ENCODE measurements at regions not wholly inside any gene's neighbourhood (a gene's known extent, or its start where the extent isn't known, plus 50 kb on each side); places are given as distances from the start of the nearest gene placed in this dataset.

- no peak overlapping the region for H3K4me3 ChIP-seq (ENCODE audit: low read length)
- DNase-seq (ENCODE audit: low read depth), result peak; percentile 23
- no peak for TF ChIP-seq CTCF (IDR thresholded peaks at IDR 0.05; ENCODE audit: insufficient read depth, low read depth, low read length, missing control alignments)
These were observed 193.6 kb downstream of the UACA start for GRCh38 chr15:70569714-70570231.

DNA sequence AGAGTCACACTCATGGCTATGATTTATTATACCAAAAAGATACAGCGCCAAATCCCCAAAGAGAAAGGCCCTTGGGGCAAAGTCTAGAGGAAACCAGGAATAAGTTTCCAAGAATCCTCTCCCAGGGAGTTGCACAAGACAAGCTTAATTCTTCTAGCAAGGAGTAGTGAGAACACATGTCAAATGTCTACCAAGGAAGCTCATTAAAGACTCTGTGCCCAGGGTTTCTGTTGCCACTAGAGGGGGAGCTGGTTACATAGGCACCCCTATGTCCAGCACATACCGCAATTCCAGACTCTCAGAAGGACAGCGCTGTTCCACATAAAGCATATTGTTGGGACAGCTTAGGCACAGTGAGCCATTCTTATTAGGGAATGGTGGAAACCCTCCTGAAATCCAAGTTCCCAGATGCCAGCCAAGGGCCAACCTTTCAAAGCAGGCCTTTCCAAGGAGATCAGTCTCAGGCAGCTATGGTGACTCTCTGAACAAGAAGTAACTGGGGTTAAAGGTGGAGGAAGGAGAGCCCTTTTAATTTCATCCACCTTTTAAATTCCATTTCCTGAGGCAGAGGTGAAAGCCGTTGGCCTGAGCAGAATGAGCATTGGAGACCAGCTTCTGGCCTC is 194.2 kb downstream of the UACA start:
- no peak overlapping the region for H3K4me3 ChIP-seq (ENCODE audit: low read length)
- peak; percentile 26 for DNase-seq (ENCODE audit: low read depth)
- TF ChIP-seq CTCF (IDR thresholded peaks at IDR 0.05; ENCODE audit: insufficient read depth, low read depth, low read length, missing control alignments), result peak; percentile 21

GRCh38 chr15:70566989-70567388 is 196.4 kb downstream of the UACA start:
- no peak for TF ChIP-seq CTCF (IDR thresholded peaks at IDR 0.05; ENCODE audit: insufficient read depth, low read depth, low read length, missing control alignments)
- DNase-seq (ENCODE audit: low read depth), result no peak
- H3K4me3 ChIP-seq (ENCODE audit: low read length), result no peak overlapping the region

- no peak for DNase-seq (ENCODE audit: low read depth)
- no peak for TF ChIP-seq CTCF (IDR thresholded peaks at IDR 0.05; ENCODE audit: insufficient read depth, low read depth, low read length, missing control alignments)
- H3K4me3 ChIP-seq (ENCODE audit: low read length), result no peak overlapping the region
These were observed 197.1 kb downstream of the UACA start for GRCh38 chr15:70566047-70566835.

- H3K4me3 ChIP-seq (ENCODE audit: low read length), result no peak overlapping the region
- no peak for DNase-seq (ENCODE audit: low read depth)
- no peak for TF ChIP-seq CTCF (IDR thresholded peaks at IDR 0.05; ENCODE audit: insufficient read depth, low read depth, low read length, missing control alignments)
These were observed 199.7 kb downstream of the UACA start for GRCh38 chr15:70563561-70564095.

DNA sequence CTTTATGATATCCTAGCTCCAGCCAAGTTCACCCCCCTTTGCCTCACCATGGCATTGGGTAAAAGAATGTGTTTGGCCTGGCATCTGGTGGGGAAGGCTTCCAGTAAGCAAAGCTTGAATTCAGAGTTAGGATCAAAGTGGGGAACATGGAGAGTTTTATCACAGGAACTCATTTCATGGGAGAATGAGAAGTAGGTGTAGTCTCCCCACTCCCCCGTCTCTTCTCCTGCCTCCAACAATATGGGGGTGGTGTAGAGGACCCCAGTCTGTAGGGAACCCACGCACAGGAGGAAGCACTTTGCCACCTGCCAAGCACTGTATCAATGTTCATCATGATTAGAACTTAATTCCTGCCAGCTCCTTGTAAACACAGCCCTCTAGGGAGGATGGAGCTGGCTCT is 200.5 kb downstream of the UACA start:
- no peak overlapping the region for H3K4me3 ChIP-seq (ENCODE audit: low read length)
- no peak for TF ChIP-seq CTCF (IDR thresholded peaks at IDR 0.05; ENCODE audit: insufficient read depth, low read depth, low read length, missing control alignments)
- DNase-seq (ENCODE audit: low read depth), result no peak

Data from epithelial cell of esophagus (primary cell).